MM.1S (cell line): ENCODE measurements at regions not wholly inside any gene's neighbourhood (a gene's known extent, or its start where the extent isn't known, plus 50 kb on each side); places are given as distances from the start of the nearest gene placed in this dataset.

Source experiments
- EZH2 ChIP-seq: fragments of 300-600 bp; sonication (generic); optimal IDR thresholded peaks from 2 replicates; pipeline ENCODE3; 2017; ENCODE audit warnings: low read depth, mild to moderate bottlenecking, antibody characterized with exemption, low read length, mixed read lengths
- TF ChIP-seq, protein P1 (sequence below): fragments of 300-600 bp; sonication (generic); IDR thresholded peaks from 2 replicates; pipeline ENCODE4 v1.5.1; 2016; ENCODE audit warnings: antibody characterized with exemption, low read length, mixed read lengths

GRCh38 chr16:51290442-51291285 is 139.6 kb upstream of the SALL1 start:
- TF ChIP-seq, protein P1, sequence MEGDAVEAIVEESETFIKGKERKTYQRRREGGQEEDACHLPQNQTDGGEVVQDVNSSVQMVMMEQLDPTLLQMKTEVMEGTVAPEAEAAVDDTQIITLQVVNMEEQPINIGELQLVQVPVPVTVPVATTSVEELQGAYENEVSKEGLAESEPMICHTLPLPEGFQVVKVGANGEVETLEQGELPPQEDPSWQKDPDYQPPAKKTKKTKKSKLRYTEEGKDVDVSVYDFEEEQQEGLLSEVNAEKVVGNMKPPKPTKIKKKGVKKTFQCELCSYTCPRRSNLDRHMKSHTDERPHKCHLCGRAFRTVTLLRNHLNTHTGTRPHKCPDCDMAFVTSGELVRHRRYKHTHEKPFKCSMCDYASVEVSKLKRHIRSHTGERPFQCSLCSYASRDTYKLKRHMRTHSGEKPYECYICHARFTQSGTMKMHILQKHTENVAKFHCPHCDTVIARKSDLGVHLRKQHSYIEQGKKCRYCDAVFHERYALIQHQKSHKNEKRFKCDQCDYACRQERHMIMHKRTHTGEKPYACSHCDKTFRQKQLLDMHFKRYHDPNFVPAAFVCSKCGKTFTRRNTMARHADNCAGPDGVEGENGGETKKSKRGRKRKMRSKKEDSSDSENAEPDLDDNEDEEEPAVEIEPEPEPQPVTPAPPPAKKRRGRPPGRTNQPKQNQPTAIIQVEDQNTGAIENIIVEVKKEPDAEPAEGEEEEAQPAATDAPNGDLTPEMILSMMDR: no peak
- no peak for TF ChIP-seq EZH2
